Vagina (tissue), 2 donors: ENCODE measurements at regions not wholly inside any gene's neighbourhood (a gene's known extent, or its start where the extent isn't known, plus 50 kb on each side); places are given as distances from the start of the nearest gene placed in this dataset.

Experiments used
- CTCF ChIP-seq, 3 experiments: fragments of 450-650 bp in 2 of 3; fragments of 200-600 bp in 1 of 3; sonication (generic) in 1 of 3; IDR thresholded peaks; one replicate each; pipeline ENCODE4 v1.5.1; 2017 to 2019; ENCODE audit warnings: antibody characterized with exemption in 3 of 3, mild to moderate bottlenecking in 2 of 3, moderate library complexity in 2 of 3
- POLR2A ChIP-seq, 2 donors: fragments of 450-650 bp; IDR thresholded peaks; one replicate each; pipeline ENCODE4 v1.6.1; 2017; ENCODE audit warnings: antibody characterized with exemption in 2 of 2, mild to moderate bottlenecking in 2 of 2, moderate library complexity in 2 of 2

GRCh38 chr4:128345650-128346049 lies 58.0 kb upstream of the PGRMC2 start:
- TF ChIP-seq CTCF (IDR thresholded peaks at IDR 0.05) = no peak
- no peak for TF ChIP-seq POLR2A (IDR thresholded peaks at IDR 0.05)
